Prostate gland (tissue), 2 donors: ENCODE measurements at regions not wholly inside any gene's neighbourhood (a gene's known extent, or its start where the extent isn't known, plus 50 kb on each side); places are given as distances from the start of the nearest gene placed in this dataset.
"Not testable (repeated sequence)": the region's sequence is repeated elsewhere in the genome, so short reads cannot be mapped to it uniquely, and the experiment has no call there.

Experiments
- DNase-seq: peaks from one replicate; pipeline ENCODE4 v3.0.0-alpha.2; 2019; ENCODE audit warnings: low spot score
- H3K27ac ChIP-seq, 2 donors: fragments of 200-600 bp; sonication (generic); 2 replicates each; pipeline ENCODE4 v1.5.1; 2017 to 2019
- H3K27me3 ChIP-seq: fragments of 200-600 bp; sonication (generic); replicated peaks from 2 replicates; pipeline ENCODE4 v1.5.1; 2019; ENCODE audit not compliant: insufficient read depth
- H3K36me3 ChIP-seq, 2 donors: fragments of 200-600 bp; sonication (generic); 1 replicate in 1 of 2; 2 replicates in 1 of 2; pipeline versions ENCODE4 v1.5.1 to v1.8.1; 2017 to 2019
- H3K4me1 ChIP-seq: fragments of 200-600 bp; sonication (generic); replicated peaks from 2 replicates; pipeline ENCODE4 v1.5.1; 2019
- H3K4me3 ChIP-seq, 2 donors: fragments of 200-600 bp; sonication (generic); 2 replicates each; pipeline ENCODE4 v1.5.1; 2017 to 2019
- H3K9me3 ChIP-seq: fragments of 200-600 bp; sonication (generic); 2 replicates; pipeline ENCODE4 v1.5.1; 2017
- POLR2A ChIP-seq: fragments of 450-650 bp; IDR thresholded peaks from one replicate; pipeline ENCODE4 v1.6.1; 2016; ENCODE audit warnings: antibody characterized with exemption, mild to moderate bottlenecking
- POLR2AphosphoS5 ChIP-seq: sonication (generic); formaldehyde crosslinking; IDR thresholded peaks from one replicate; pipeline ENCODE4 v1.6.1; 2017; ENCODE audit warnings: antibody characterized with exemption
- WGBS: methylation state at CpG from one replicate; pipeline ENCODE4 v1.1.5; 2018; 5-methylcytosine and 5-hydroxymethylcytosine counted together
- intact Hi-C: fragments of 100-400 bp; cut with DNase I; formaldehyde crosslinking; loops from one replicate; pipeline ENCODE4 v1.14.2; 2022
- TF ChIP-seq, protein P1 (sequence below), 4 experiments: fragments of 200-600 bp in 2 of 4; fragments of 450-650 bp in 2 of 4; sonication (generic) in 2 of 4; IDR thresholded peaks; 1 replicate in 3 of 4; 2 replicates in 1 of 4; pipeline ENCODE4 v1.5.1; 2016 to 2019; ENCODE audit warnings: antibody characterized with exemption in 4 of 4, mild to moderate bottlenecking in 2 of 4, moderate library complexity in 2 of 4

GRCh38 chr1:195188821-195189220 lies 1419.4 kb downstream of the KCNT2 start:
- no peak overlapping the region for H3K27ac ChIP-seq
- WGBS, result 30% methylated on average over 3 of the region's 3 CpGs
- H3K4me1 ChIP-seq, result no peaks in the 10 kb centered on the region
- H3K36me3 ChIP-seq, result no peaks in the 10 kb centered on the region
- no peak overlapping the region for H3K4me3 ChIP-seq
- no peaks in the 10 kb centered on the region for H3K27me3 ChIP-seq
- intact Hi-C loops, result no loop called here
- TF ChIP-seq POLR2A, result no peak
- TF ChIP-seq, protein P1, sequence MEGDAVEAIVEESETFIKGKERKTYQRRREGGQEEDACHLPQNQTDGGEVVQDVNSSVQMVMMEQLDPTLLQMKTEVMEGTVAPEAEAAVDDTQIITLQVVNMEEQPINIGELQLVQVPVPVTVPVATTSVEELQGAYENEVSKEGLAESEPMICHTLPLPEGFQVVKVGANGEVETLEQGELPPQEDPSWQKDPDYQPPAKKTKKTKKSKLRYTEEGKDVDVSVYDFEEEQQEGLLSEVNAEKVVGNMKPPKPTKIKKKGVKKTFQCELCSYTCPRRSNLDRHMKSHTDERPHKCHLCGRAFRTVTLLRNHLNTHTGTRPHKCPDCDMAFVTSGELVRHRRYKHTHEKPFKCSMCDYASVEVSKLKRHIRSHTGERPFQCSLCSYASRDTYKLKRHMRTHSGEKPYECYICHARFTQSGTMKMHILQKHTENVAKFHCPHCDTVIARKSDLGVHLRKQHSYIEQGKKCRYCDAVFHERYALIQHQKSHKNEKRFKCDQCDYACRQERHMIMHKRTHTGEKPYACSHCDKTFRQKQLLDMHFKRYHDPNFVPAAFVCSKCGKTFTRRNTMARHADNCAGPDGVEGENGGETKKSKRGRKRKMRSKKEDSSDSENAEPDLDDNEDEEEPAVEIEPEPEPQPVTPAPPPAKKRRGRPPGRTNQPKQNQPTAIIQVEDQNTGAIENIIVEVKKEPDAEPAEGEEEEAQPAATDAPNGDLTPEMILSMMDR (IDR thresholded peaks at IDR 0.05), result no peak
- no peaks in the 10 kb centered on the region for H3K9me3 ChIP-seq
- DNase-seq, result no peak

- WGBS, result 64% methylated on average over 3 of the region's 3 CpGs
- H3K36me3 ChIP-seq, result no peaks in the 10 kb centered on the region
- intact Hi-C loops, result no loop called here
- H3K4me3 ChIP-seq, result no peak overlapping the region
- H3K27ac ChIP-seq, result no peak overlapping the region
- DNase-seq, result no peak
- no peak for TF ChIP-seq POLR2AphosphoS5
- TF ChIP-seq POLR2A, result no peak
- TF ChIP-seq, protein P1 (IDR thresholded peaks at IDR 0.05), result no peak
- H3K27me3 ChIP-seq, result no peaks in the 10 kb centered on the region
- H3K4me1 ChIP-seq, result no peaks in the 10 kb centered on the region
- no peaks in the 10 kb centered on the region for H3K9me3 ChIP-seq
These were observed 1421.7 kb downstream of the KCNT2 start for GRCh38 chr1:195186544-195186943.

DNA sequence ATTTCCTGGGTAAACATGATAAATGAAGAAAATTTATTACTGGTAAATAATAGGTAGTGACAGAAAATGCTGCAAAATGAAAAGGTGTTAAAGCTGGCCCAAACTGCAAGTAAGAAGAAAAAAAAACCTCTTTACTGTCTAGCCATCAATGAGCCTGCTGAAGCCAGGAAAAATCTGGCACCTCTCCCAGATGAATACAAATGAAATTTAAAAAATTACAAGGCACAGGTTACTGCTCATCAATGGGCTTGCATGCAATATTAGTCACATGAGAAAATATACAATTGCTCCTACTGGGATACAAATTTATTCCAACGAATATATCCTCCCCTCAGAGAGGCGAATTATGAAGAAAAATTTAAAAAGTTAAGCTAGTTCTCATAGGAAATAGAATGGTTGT lies 1422.5 kb downstream of the KCNT2 start:
- DNase-seq, result no peak
- H3K27me3 ChIP-seq, result no peaks in the 10 kb centered on the region
- H3K27ac ChIP-seq, result no peak overlapping the region
- H3K4me1 ChIP-seq, result no peaks in the 10 kb centered on the region
- no peak overlapping the region for H3K4me3 ChIP-seq
- 83% methylated on average over 2 of the region's 2 CpGs for WGBS
- intact Hi-C loops, result no loop called here
- TF ChIP-seq POLR2A (no peak), POLR2AphosphoS5 (no peak)
- TF ChIP-seq, protein P1 (IDR thresholded peaks at IDR 0.05), result no peak
- no peaks in the 10 kb centered on the region for H3K9me3 ChIP-seq
- H3K36me3 ChIP-seq, result no peaks in the 10 kb centered on the region

GRCh38 chr1:195185321-195185720 lies 1422.9 kb downstream of the KCNT2 start:
- intact Hi-C loops, result no loop called here
- H3K4me1 ChIP-seq, result no peaks in the 10 kb centered on the region
- H3K36me3 ChIP-seq, result no peaks in the 10 kb centered on the region
- H3K4me3 ChIP-seq, result no peak overlapping the region
- H3K9me3 ChIP-seq, result no peaks in the 10 kb centered on the region
- no peaks in the 10 kb centered on the region for H3K27me3 ChIP-seq
- DNase-seq, result no peak
- H3K27ac ChIP-seq, result no peak overlapping the region
- 81% methylated on average over 4 of the region's 4 CpGs for WGBS
- TF ChIP-seq POLR2A (no peak), POLR2AphosphoS5 (no peak)
- TF ChIP-seq, protein P1 (IDR thresholded peaks at IDR 0.05), result no peak

- intact Hi-C loops, result no loop called here
- no peak for DNase-seq
- no peaks in the 10 kb centered on the region for H3K27me3 ChIP-seq
- H3K36me3 ChIP-seq, result no peaks in the 10 kb centered on the region
- TF ChIP-seq POLR2AphosphoS5 (no peak), POLR2A (no peak)
- TF ChIP-seq, protein P1 (IDR thresholded peaks at IDR 0.05), result no peak
- H3K27ac ChIP-seq, result no peak overlapping the region
- no peaks in the 10 kb centered on the region for H3K4me1 ChIP-seq
- no peak overlapping the region for H3K4me3 ChIP-seq
- no peaks in the 10 kb centered on the region for H3K9me3 ChIP-seq
These were observed 1434.5 kb downstream of the KCNT2 start for GRCh38 chr1:195173753-195174152.

- DNase-seq, H3K27ac ChIP-seq, intact Hi-C loops, H3K27me3 ChIP-seq, H3K4me1 ChIP-seq, H3K4me3 ChIP-seq, H3K9me3 ChIP-seq, H3K36me3 ChIP-seq: not testable (repeated sequence)
- 100% methylated on average over 1 of the region's 1 CpG for WGBS
These were observed 1448.4 kb downstream of the KCNT2 start for GRCh38 chr1:195159795-195160194.
